H1 (cell line): ENCODE measurements at regions not wholly inside any gene's neighbourhood (a gene's known extent, or its start where the extent isn't known, plus 50 kb on each side); places are given as distances from the start of the nearest gene placed in this dataset.

Experiments used
- CTCF ChIA-PET: fragments of 300-600 bp; sonication (Branson Sonifier 250); formaldehyde crosslinking; loops from one replicate; lab custom pipeline; 2021; ENCODE audit not compliant: partially characterized antibody; lab: Charles Lee
- POLR2A ChIA-PET: fragments of 300-600 bp; sonication (Branson Sonifier 250); formaldehyde crosslinking; loops from one replicate; lab custom pipeline; 2021; ENCODE audit warnings: inconsistent platforms; ENCODE audit not compliant: partially characterized antibody; lab: Charles Lee
- DNase-seq, 2 experiments: peaks; one replicate each; pipeline versions ENCODE4 v3.0.0 to v3.0.0-alpha.2; 2010 to 2022; ENCODE audit warnings: low spot score in 2 of 2, low read depth in 1 of 2, mixed read lengths in 1 of 2
- FAIRE-seq: peaks from 2 replicates; lab custom pipeline; 2011; peaks lifted over from hg19 to GRCh38; lab: Jason Lieb, UNC
- H2AFZ ChIP-seq: 2 replicates; pipeline ENCODE4 v1.8.1; 2012; ENCODE audit warnings: low read length, inconsistent platforms
- H2AK5ac ChIP-seq: 2 replicates; pipeline ENCODE4 v1.6.1; 2013; ENCODE audit warnings: low read depth, low read length
- H2BK120ac ChIP-seq: replicated peaks from 2 replicates; pipeline ENCODE3; 2013; ENCODE audit warnings: low read depth, low read length, inconsistent platforms
- H2BK12ac ChIP-seq: 2 replicates; pipeline ENCODE4 v1.6.1; 2013; ENCODE audit warnings: low read depth, low read length
- H2BK15ac ChIP-seq: 2 replicates; pipeline ENCODE4 v1.6.1; 2013; ENCODE audit warnings: low read length
- H2BK20ac ChIP-seq: 2 replicates; pipeline ENCODE4 v1.6.1; 2013; ENCODE audit warnings: low read length
- H2BK5ac ChIP-seq: 2 replicates; pipeline ENCODE4 v1.6.1; 2013; ENCODE audit warnings: low read depth, low read length
- H3K14ac ChIP-seq: 2 replicates; pipeline ENCODE4 v1.6.1; 2013; ENCODE audit warnings: inconsistent platforms; ENCODE audit not compliant: insufficient read length
- H3K18ac ChIP-seq: 2 replicates; pipeline ENCODE4 v1.6.1; 2013; ENCODE audit warnings: low read length; ENCODE audit errors: extremely low read depth
- H3K23ac ChIP-seq: 2 replicates; pipeline ENCODE4 v1.6.1; 2013; ENCODE audit warnings: inconsistent platforms; ENCODE audit not compliant: insufficient read length
- H3K23me2 ChIP-seq: 2 replicates; pipeline ENCODE4 v1.6.1; 2013; ENCODE audit warnings: low read depth, low read length
- H3K27ac ChIP-seq: 2 replicates; pipeline ENCODE4 v1.6.1; 2011; ENCODE audit warnings: low read depth, low read length, inconsistent platforms
- H3K27me3 ChIP-seq, 4 experiments: replicated peaks in 1 of 4; 1 replicate in 1 of 4; 2 replicates in 3 of 4; pipeline versions ENCODE4 v1.6.1 to v1.8.1; 2011 to 2013; ENCODE audit warnings: low read length in 3 of 4, mild to moderate bottlenecking in 3 of 4, inconsistent platforms in 2 of 4, mixed read lengths in 2 of 4, moderate library complexity in 1 of 4; ENCODE audit not compliant: control insufficient read depth in 3 of 4, insufficient read depth in 3 of 4; ENCODE audit errors: extremely low read depth in 1 of 4
- H3K36me3 ChIP-seq, 4 experiments: 2 replicates each; pipeline versions ENCODE4 v1.6.1 to v1.8.1; 2011 to 2013; ENCODE audit warnings: mild to moderate bottlenecking in 4 of 4, low read length in 3 of 4, moderate library complexity in 2 of 4, control low read depth in 1 of 4, inconsistent platforms in 1 of 4; ENCODE audit not compliant: insufficient read depth in 4 of 4, control insufficient read depth in 2 of 4
- H3K4ac ChIP-seq: replicated peaks from 2 replicates; pipeline ENCODE3; 2013; ENCODE audit warnings: low read length, low read depth, mixed read lengths, inconsistent platforms; ENCODE audit not compliant: insufficient read length
- H3K4me1 ChIP-seq, 4 experiments: replicated peaks in 1 of 4; 1 replicate in 1 of 4; 2 replicates in 3 of 4; pipeline versions ENCODE4 v1.6.1 to v1.8.1; 2011 to 2013; ENCODE audit warnings: low read length in 3 of 4, inconsistent platforms in 2 of 4, mixed read lengths in 1 of 4; ENCODE audit not compliant: insufficient read depth in 4 of 4, control insufficient read depth in 3 of 4
- H3K4me2 ChIP-seq, 2 experiments: 2 replicates each; pipeline versions ENCODE4 v1.6.1 to v1.8.1; 2011 to 2013; ENCODE audit warnings: low read depth in 2 of 2, low read length in 2 of 2, control low read depth in 1 of 2, inconsistent platforms in 1 of 2, mild to moderate bottlenecking in 1 of 2; ENCODE audit not compliant: insufficient read depth in 1 of 2
- H3K4me3 ChIP-seq, 4 experiments: fragments of 200-600, 300-600 bp in 1 of 4; sonication (generic), shearing (Covaris generic), sonication (Bioruptor Twin) in 1 of 4; 2 replicates each; pipeline versions ENCODE4 v1.5.1 to v1.8.1; 2011 to 2016; ENCODE audit warnings: low read length in 4 of 4, low read depth in 3 of 4, control low read depth in 2 of 4, inconsistent platforms in 2 of 4, mild to moderate bottlenecking in 2 of 4, mixed read lengths in 1 of 4, moderate library complexity in 1 of 4; ENCODE audit not compliant: insufficient read depth in 2 of 4; ENCODE audit errors: extremely low read depth in 1 of 4
- H3K56ac ChIP-seq: replicated peaks from 2 replicates; pipeline ENCODE3; 2013; ENCODE audit warnings: low read depth, mild to moderate bottlenecking, mixed read lengths, low read length, inconsistent platforms; ENCODE audit not compliant: insufficient read length
- H3K79me1 ChIP-seq: 2 replicates; pipeline ENCODE4 v1.6.1; 2013; ENCODE audit warnings: low read depth, low read length, control low read depth
- H3K79me2 ChIP-seq, 2 experiments: 2 replicates each; pipeline versions ENCODE4 v1.6.1 to v1.8.1; 2012 to 2013; ENCODE audit warnings: low read length in 2 of 2, mild to moderate bottlenecking in 2 of 2, inconsistent platforms in 1 of 2; ENCODE audit not compliant: insufficient read depth in 2 of 2, control insufficient read depth in 1 of 2
- H3K9ac ChIP-seq, 4 experiments: replicated peaks in 1 of 4; 1 replicate in 1 of 4; 2 replicates in 3 of 4; pipeline versions ENCODE4 v1.6.1 to v1.8.1; 2011 to 2013; ENCODE audit warnings: low read depth in 3 of 4, low read length in 3 of 4, control low read depth in 2 of 4, mild to moderate bottlenecking in 2 of 4, moderate library complexity in 2 of 4, inconsistent platforms in 1 of 4; ENCODE audit errors: extremely low read depth in 1 of 4
- H3K9me3 ChIP-seq, 2 experiments: 2 replicates each; pipeline versions ENCODE4 v1.6.1 to v1.8.1; 2012 to 2013; ENCODE audit warnings: mild to moderate bottlenecking in 2 of 2, moderate library complexity in 2 of 2, control low read depth in 1 of 2, inconsistent platforms in 1 of 2, low read depth in 1 of 2, low read length in 1 of 2, mixed read lengths in 1 of 2; ENCODE audit not compliant: insufficient read depth in 2 of 2
- H4K20me1 ChIP-seq, 2 experiments: replicated peaks in 1 of 2; 2 replicates each; pipeline versions ENCODE3 to v1.8.1; 2011 to 2013; ENCODE audit warnings: inconsistent platforms in 2 of 2, low read length in 2 of 2, mild to moderate bottlenecking in 1 of 2; ENCODE audit not compliant: insufficient read depth in 2 of 2, control insufficient read depth in 1 of 2
- H4K5ac ChIP-seq: 2 replicates; pipeline ENCODE4 v1.6.1; 2013; ENCODE audit warnings: low read length, low read depth, mixed read lengths, inconsistent platforms; ENCODE audit not compliant: insufficient read length
- H4K8ac ChIP-seq: 2 replicates; pipeline ENCODE4 v1.8.0; 2013; ENCODE audit warnings: mild to moderate bottlenecking, moderate library complexity, low read length, inconsistent platforms; ENCODE audit not compliant: insufficient read depth; ENCODE audit errors: extremely low read depth
- H4K91ac ChIP-seq: replicated peaks from 2 replicates; pipeline ENCODE3; 2013; ENCODE audit warnings: low read length, mixed read lengths, inconsistent platforms; ENCODE audit not compliant: insufficient read length
- SIX5 ChIP-seq: IDR thresholded peaks from 2 replicates; pipeline ENCODE4 v1.6.1; 2011; ENCODE audit warnings: mild to moderate bottlenecking, low read depth, low read length

GRCh38 chr1:190908691-190909090 is 431.0 kb upstream of the BRINP3 start:
- Histone ChIP-seq H2AFZ (no peak overlapping the region), H3K27ac (no peak overlapping the region), H4K91ac (no peak overlapping the region), H4K5ac (no peak overlapping the region), H3K56ac (no peak overlapping the region), H3K14ac (no peak overlapping the region), H3K23ac (no peak overlapping the region), H2BK20ac (no peak overlapping the region), H3K4me2 (no peak overlapping the region), H4K20me1 (no peaks in the 10 kb centered on the region), H3K9ac (no peak overlapping the region), H3K27me3 (no peaks in the 10 kb centered on the region), H3K79me2 (no peaks in the 10 kb centered on the region), H3K79me1 (no peaks in the 10 kb centered on the region), H2BK5ac (no peak overlapping the region), H2BK12ac (no peak overlapping the region), H3K18ac (no peak overlapping the region), H3K36me3 (no peaks in the 10 kb centered on the region), H3K4me3 (no peak overlapping the region), H3K9me3 (no peaks in the 10 kb centered on the region), H2BK120ac (no peak overlapping the region), H3K4me1 (no peaks in the 10 kb centered on the region; a peak in 1 of 7 replicates), H2BK15ac (no peak overlapping the region), H3K4ac (no peak overlapping the region), H4K8ac (no peak overlapping the region), H2AK5ac (no peak overlapping the region), H3K23me2 (no peaks in the 10 kb centered on the region)
- ChIA-PET CTCF (no interaction called here), POLR2A (no interaction called here)
- DNase-seq, result no peak
- TF ChIP-seq SIX5, result no peak
- FAIRE-seq, result no peak
